ENCODE measurements at regions not wholly inside any gene's neighbourhood (a gene's known extent, or its start where the extent isn't known, plus 50 kb on each side); places are given as distances from the start of the nearest gene placed in this dataset.

DNA sequence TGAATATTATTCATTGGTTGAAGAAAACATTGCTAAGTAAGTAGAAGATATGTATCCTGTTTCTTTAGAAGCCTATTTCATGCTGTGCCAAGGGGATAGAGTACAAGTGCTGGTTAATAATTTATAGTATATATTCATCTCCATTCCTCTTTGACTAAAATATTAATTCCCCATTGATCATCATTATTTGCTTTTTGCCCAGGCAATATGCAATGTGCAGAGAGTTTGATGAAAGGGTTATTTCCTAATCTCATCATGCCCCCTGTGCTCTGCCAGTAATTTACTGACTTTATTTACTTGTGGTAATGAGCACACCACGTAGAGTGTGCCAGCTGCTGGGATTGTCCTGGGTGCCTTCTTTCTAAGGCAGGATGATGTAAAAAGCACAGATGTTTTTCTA, 180.9 kb downstream of the REEP3 start:
- Histone ChIP-seq H4K20me1 (ENCODE audit: insufficient read depth, poor library complexity, severe bottlenecking) (no peaks in the 10 kb centered on the region), H3K27ac (no peak overlapping the region), H3K4me3 (no peak overlapping the region), H3K9me3 (ENCODE audit: low read depth) (no peaks in the 10 kb centered on the region), H3K79me2 (no peaks in the 10 kb centered on the region), H3K27me3 (no peaks in the 10 kb centered on the region), H2AFZ (no peak overlapping the region), H3K4me1 (ENCODE audit: insufficient read depth) (peaks cover 11% of the 10 kb centered on the region), H3K9me2 (replicated peaks; ENCODE audit: insufficient read depth) (no peaks in the 10 kb centered on the region), H3K4me2 (no peak overlapping the region), H3K36me3 (replicated peaks; ENCODE audit: insufficient read depth, low read depth) (no peaks in the 10 kb centered on the region)
- TF ChIP-seq EZH2 (IDR thresholded peaks at IDR 0.05; ENCODE audit: borderline replicate concordance) (no peak), EZH2phosphoT487 (IDR thresholded peaks at IDR 0.05; ENCODE audit: low read depth, severe bottlenecking, unreplicated experiment) (no peak)
- TF ChIP-seq, protein P1, sequence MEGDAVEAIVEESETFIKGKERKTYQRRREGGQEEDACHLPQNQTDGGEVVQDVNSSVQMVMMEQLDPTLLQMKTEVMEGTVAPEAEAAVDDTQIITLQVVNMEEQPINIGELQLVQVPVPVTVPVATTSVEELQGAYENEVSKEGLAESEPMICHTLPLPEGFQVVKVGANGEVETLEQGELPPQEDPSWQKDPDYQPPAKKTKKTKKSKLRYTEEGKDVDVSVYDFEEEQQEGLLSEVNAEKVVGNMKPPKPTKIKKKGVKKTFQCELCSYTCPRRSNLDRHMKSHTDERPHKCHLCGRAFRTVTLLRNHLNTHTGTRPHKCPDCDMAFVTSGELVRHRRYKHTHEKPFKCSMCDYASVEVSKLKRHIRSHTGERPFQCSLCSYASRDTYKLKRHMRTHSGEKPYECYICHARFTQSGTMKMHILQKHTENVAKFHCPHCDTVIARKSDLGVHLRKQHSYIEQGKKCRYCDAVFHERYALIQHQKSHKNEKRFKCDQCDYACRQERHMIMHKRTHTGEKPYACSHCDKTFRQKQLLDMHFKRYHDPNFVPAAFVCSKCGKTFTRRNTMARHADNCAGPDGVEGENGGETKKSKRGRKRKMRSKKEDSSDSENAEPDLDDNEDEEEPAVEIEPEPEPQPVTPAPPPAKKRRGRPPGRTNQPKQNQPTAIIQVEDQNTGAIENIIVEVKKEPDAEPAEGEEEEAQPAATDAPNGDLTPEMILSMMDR (IDR thresholded peaks at IDR 0.05; ENCODE audit: poor library complexity), result no peak
- WGBS (ENCODE audit: low lambda C conversion rate, missing lambda C conversion rate), result 73% methylated on average over 1 of the region's 1 CpG
- DNase-seq (ENCODE audit: low spot score), result no peak

DNA sequence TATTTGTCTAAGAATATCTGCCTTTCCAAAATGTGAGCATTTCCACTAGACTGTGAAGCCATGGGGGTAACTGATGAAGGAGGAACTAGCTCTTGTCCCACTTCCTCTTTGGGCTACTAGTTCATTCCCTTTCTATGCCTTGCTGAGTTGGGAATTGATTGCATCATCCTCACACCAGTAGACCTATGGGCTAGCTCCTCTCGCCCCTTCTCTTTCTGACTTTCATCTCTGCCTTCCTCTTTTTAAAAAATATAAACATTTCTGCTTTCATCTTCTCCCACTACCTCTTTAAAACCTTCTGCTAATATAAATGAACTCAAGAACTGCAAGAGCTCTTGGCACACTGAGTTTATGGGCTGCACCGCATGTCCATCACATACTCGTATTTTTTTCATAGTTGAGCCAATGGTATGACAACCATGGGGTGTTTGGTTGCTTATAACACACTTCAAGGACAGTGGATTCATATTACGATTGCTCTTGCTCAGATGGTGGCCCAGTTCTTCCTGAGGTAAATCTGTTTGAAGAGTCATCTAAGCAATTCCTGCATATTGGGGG, 182.0 kb downstream of the REEP3 start:
- Histone ChIP-seq H3K4me1 (ENCODE audit: insufficient read depth) (peaks cover 11% of the 10 kb centered on the region), H3K79me2 (no peaks in the 10 kb centered on the region), H3K4me2 (no peak overlapping the region), H3K9me2 (replicated peaks; ENCODE audit: insufficient read depth) (no peaks in the 10 kb centered on the region), H3K4me3 (no peak overlapping the region), H4K20me1 (ENCODE audit: insufficient read depth, poor library complexity, severe bottlenecking) (no peaks in the 10 kb centered on the region), H3K27me3 (no peaks in the 10 kb centered on the region), H2AFZ (no peak overlapping the region), H3K27ac (no peak overlapping the region), H3K9me3 (ENCODE audit: low read depth) (no peaks in the 10 kb centered on the region), H3K36me3 (replicated peaks; ENCODE audit: insufficient read depth, low read depth) (no peaks in the 10 kb centered on the region)
- 71% methylated on average over 4 of the region's 4 CpGs for WGBS (ENCODE audit: low lambda C conversion rate, missing lambda C conversion rate)
- no peak for DNase-seq (ENCODE audit: low spot score)
- TF ChIP-seq EZH2phosphoT487 (IDR thresholded peaks at IDR 0.05; ENCODE audit: low read depth, severe bottlenecking, unreplicated experiment), result no peak
- TF ChIP-seq EZH2 (IDR thresholded peaks at IDR 0.05; ENCODE audit: borderline replicate concordance), result no peak
- TF ChIP-seq, protein P1 (IDR thresholded peaks at IDR 0.05; ENCODE audit: poor library complexity), result no peak

DNA sequence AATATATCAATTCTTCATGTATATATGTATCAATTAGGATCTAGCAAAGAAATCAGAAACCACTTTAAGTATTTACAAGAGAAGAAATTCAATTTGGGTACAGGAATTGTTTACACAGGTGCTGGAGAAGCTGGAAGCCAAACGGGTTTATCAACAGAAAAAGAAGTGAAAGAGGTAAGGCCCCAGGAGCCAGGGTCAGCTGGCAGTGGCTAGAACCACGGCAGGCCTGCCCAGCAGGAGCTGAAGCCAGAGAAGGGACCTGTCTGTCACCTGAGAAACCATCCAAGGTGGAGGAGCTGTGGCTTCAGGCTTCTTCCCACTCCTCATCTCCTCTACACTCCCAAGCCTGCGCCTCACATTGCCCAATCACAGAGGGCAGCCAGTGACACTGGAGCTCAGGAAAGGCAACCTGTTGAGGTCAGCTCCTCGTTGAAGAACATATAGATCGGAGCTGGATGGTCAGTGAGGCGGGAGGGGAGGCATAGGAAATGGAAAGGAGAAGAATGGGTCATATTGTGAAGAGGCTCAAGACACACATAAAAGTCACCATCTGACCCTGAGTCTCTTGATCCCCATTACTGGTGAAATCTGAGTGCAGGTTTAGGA, 182.6 kb downstream of the REEP3 start:
- TF ChIP-seq EZH2 (IDR thresholded peaks at IDR 0.05; ENCODE audit: borderline replicate concordance) (no peak), EZH2phosphoT487 (IDR thresholded peaks at IDR 0.05; ENCODE audit: low read depth, severe bottlenecking, unreplicated experiment) (no peak)
- TF ChIP-seq, protein P1 (IDR thresholded peaks at IDR 0.05; ENCODE audit: poor library complexity), result no peak
- H3K79me2 ChIP-seq, result no peaks in the 10 kb centered on the region
- H3K9me3 ChIP-seq (ENCODE audit: low read depth), result no peaks in the 10 kb centered on the region
- no peak overlapping the region for H3K4me2 ChIP-seq
- H3K27ac ChIP-seq, result no peak overlapping the region
- H3K9me2 ChIP-seq (replicated peaks; ENCODE audit: insufficient read depth), result no peaks in the 10 kb centered on the region
- H3K4me3 ChIP-seq, result no peak overlapping the region
- H3K36me3 ChIP-seq (replicated peaks; ENCODE audit: insufficient read depth, low read depth), result no peaks in the 10 kb centered on the region
- no peak overlapping the region for H2AFZ ChIP-seq
- H3K4me1 ChIP-seq (ENCODE audit: insufficient read depth), result peaks cover 11% of the 10 kb centered on the region
- WGBS (ENCODE audit: low lambda C conversion rate, missing lambda C conversion rate), result 75% methylated on average over 6 of the region's 6 CpGs
- DNase-seq (ENCODE audit: low spot score), result no peak
- H4K20me1 ChIP-seq (ENCODE audit: insufficient read depth, poor library complexity, severe bottlenecking), result no peaks in the 10 kb centered on the region
- H3K27me3 ChIP-seq, result no peaks in the 10 kb centered on the region

Measured in hepatocyte (in vitro differentiated cells).